ENCODE measurements at regions not wholly inside any gene's neighbourhood (a gene's known extent, or its start where the extent isn't known, plus 50 kb on each side); places are given as distances from the start of the nearest gene placed in this dataset.

- intact Hi-C loops (cut with DNase I; ENCODE audit: low total_unique reads) = no loop called here
- WGBS, 2 donors = 17 to 23% methylated on average over 2 of the region's 2 CpGs
- H3K4me3 ChIP-seq (ENCODE audit: low read depth, poor library complexity, severe bottlenecking) = no peak overlapping the region
- DNase-seq (ENCODE audit: low spot score in 2 of 2) = no peak
- TF ChIP-seq CTCF (IDR thresholded peaks at IDR 0.05) (no peak), POLR2A (IDR thresholded peaks at IDR 0.05) (no peak)
These were observed 462.3 kb upstream of the ADGRL3 start for GRCh38 chr4:60737858-60738257.

GRCh38 chr4:60743654-60744053 lies 456.5 kb upstream of the ADGRL3 start:
- WGBS, 2 donors = 18 to 40% methylated on average over 1 of the region's 1 CpG
- TF ChIP-seq CTCF (IDR thresholded peaks at IDR 0.05) = no peak
- no peak for TF ChIP-seq POLR2A (IDR thresholded peaks at IDR 0.05)
- no peak for DNase-seq (ENCODE audit: low spot score in 2 of 2)
- intact Hi-C loops (cut with DNase I; ENCODE audit: low total_unique reads) = no loop called here
- no peak overlapping the region for H3K4me3 ChIP-seq (ENCODE audit: low read depth, poor library complexity, severe bottlenecking)

GRCh38 chr4:60744767-60745166 lies 455.4 kb upstream of the ADGRL3 start:
- no peak for TF ChIP-seq CTCF (IDR thresholded peaks at IDR 0.05)
- TF ChIP-seq POLR2A (IDR thresholded peaks at IDR 0.05) = no peak
- no peak overlapping the region for H3K4me3 ChIP-seq (ENCODE audit: low read depth, poor library complexity, severe bottlenecking)
- intact Hi-C loops (cut with DNase I; ENCODE audit: low total_unique reads) = no loop called here
- no peak for DNase-seq (ENCODE audit: low spot score in 2 of 2)
- WGBS, 2 donors = 57% methylated on average over 2 of the region's 2 CpGs

- H3K4me3 ChIP-seq (ENCODE audit: low read depth, poor library complexity, severe bottlenecking) = no peak overlapping the region
- TF ChIP-seq CTCF (IDR thresholded peaks at IDR 0.05) = no peak
- no peak for TF ChIP-seq POLR2A (IDR thresholded peaks at IDR 0.05)
- DNase-seq (ENCODE audit: low spot score in 2 of 2) = no peak
- WGBS, 2 donors = 64 to 67% methylated on average over 3 of the region's 3 CpGs
- intact Hi-C loops (cut with DNase I; ENCODE audit: low total_unique reads) = no loop called here
These were observed 454.1 kb upstream of the ADGRL3 start for GRCh38 chr4:60745800-60746571.

- no peak overlapping the region for H3K4me3 ChIP-seq (ENCODE audit: low read depth, poor library complexity, severe bottlenecking)
- no peak for DNase-seq (ENCODE audit: low spot score in 2 of 2)
- intact Hi-C loops (cut with DNase I; ENCODE audit: low total_unique reads) = no loop called here
- TF ChIP-seq POLR2A (IDR thresholded peaks at IDR 0.05) (no peak), CTCF (IDR thresholded peaks at IDR 0.05) (no peak)
- 92 to 93% methylated on average over 4 of the region's 4 CpGs for WGBS, 2 donors
These were observed 449.2 kb upstream of the ADGRL3 start for GRCh38 chr4:60750962-60751361.

Measured in lower leg skin (tissue), 4 donors.